ENCODE measurements at regions not wholly inside any gene's neighbourhood (a gene's known extent, or its start where the extent isn't known, plus 50 kb on each side); places are given as distances from the start of the nearest gene placed in this dataset.

GRCh38 chr7:34382166-34382893 is 275.7 kb upstream of the NPSR1 start:
- DNase-seq: no peak
- H3K4me3 ChIP-seq (ENCODE audit: low read length): no peak overlapping the region
- WGBS (ENCODE audit: insufficient coverage, low lambda C conversion rate): 100% methylated on average over 1 of the region's 4 CpGs
- H3K36me3 ChIP-seq (ENCODE audit: control insufficient read depth, insufficient read depth, low read length): no peaks in the 10 kb centered on the region
- no peaks in the 10 kb centered on the region for H3K27me3 ChIP-seq (ENCODE audit: control insufficient read depth, insufficient read depth, low read length)
- no peaks in the 10 kb centered on the region for H3K4me1 ChIP-seq (ENCODE audit: control insufficient read depth, insufficient read depth, low read length)
- H3K9me3 ChIP-seq (ENCODE audit: control insufficient read depth, low read depth, low read length): peaks cover 4% of the 10 kb centered on the region
- H3K27ac ChIP-seq (ENCODE audit: low read length): no peak overlapping the region

DNA sequence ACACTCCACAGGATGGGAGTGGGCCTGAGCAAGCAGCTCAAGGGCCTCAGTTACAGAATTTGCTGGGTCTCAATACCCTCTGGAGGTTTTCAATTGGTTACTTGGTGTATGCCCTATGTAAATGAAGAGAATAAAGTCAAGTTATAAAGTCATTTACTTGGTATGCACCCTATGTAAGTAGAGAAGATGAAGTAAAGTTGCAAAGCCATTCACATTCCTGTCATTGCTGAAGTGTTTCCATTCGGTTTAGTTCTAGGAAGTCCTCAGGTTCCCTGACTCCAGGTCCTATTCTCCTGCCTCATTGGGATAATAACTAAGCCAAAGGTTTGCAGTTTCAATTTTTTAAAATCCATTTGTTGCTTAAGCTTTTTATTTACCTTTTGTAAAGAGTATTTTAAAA is 272.6 kb upstream of the NPSR1 start:
- no CpG with 5 or more reads among the region's 1 CpG for WGBS (ENCODE audit: insufficient coverage, low lambda C conversion rate)
- H3K27ac ChIP-seq (ENCODE audit: low read length): no peak overlapping the region

DNA sequence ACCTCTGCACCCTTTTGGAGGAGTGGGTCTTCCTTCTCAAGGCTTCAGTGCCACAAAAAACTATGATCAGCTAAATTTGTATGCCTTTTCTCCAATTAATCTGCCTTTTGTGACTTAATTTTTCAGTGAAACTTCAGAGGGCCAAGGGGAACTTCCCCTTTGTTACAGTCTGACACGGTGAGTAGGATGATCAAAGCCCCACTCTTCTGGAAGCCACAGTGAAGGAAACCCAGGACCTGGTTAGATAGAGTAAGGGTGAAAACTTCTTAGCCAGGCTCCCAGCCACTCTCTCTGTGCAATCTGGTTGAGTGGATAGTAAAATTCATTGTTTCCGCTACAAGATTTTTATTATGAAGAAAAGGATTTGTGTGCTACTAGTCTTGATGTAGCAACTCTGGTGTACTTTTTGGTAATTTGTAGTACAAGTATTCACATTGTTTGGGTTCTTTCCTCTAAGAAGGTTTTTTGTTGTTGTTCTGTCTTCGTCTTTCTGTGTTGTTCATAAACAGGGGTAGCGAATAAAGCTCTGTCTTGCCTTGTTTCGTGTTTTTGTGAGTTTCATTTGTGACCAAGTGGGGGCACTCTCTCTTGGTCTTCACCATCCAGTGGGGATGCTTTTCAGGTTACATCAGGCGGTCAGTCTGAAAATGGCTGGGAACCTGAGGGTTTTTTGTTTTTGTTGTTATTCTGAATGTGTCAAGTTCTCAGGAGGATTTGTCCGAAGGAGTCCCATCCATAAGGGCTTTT is 268.5 kb upstream of the NPSR1 start:
- H3K27me3 ChIP-seq (ENCODE audit: control insufficient read depth, insufficient read depth, low read length): no peaks in the 10 kb centered on the region
- WGBS (ENCODE audit: insufficient coverage, low lambda C conversion rate): 93% methylated on average over 3 of the region's 7 CpGs
- no peak overlapping the region for H3K27ac ChIP-seq (ENCODE audit: low read length)
- no peaks in the 10 kb centered on the region for H3K9me3 ChIP-seq (ENCODE audit: control insufficient read depth, low read depth, low read length)
- DNase-seq: no peak
- no peak overlapping the region for H3K4me3 ChIP-seq (ENCODE audit: low read length)
- no peaks in the 10 kb centered on the region for H3K36me3 ChIP-seq (ENCODE audit: control insufficient read depth, insufficient read depth, low read length)
- no peaks in the 10 kb centered on the region for H3K4me1 ChIP-seq (ENCODE audit: control insufficient read depth, insufficient read depth, low read length)

More for the DNA sequence above, 272.6 kb upstream of the NPSR1 start:
- H3K27me3 ChIP-seq (ENCODE audit: control insufficient read depth, insufficient read depth, low read length): no peaks in the 10 kb centered on the region
- DNase-seq: no peak
- peaks cover 4% of the 10 kb centered on the region for H3K9me3 ChIP-seq (ENCODE audit: control insufficient read depth, low read depth, low read length)
- H3K4me1 ChIP-seq (ENCODE audit: control insufficient read depth, insufficient read depth, low read length): no peaks in the 10 kb centered on the region
- H3K36me3 ChIP-seq (ENCODE audit: control insufficient read depth, insufficient read depth, low read length): no peaks in the 10 kb centered on the region
- no peak overlapping the region for H3K4me3 ChIP-seq (ENCODE audit: low read length)

- Histone ChIP-seq H3K36me3 (ENCODE audit: control insufficient read depth, insufficient read depth, low read length) (no peaks in the 10 kb centered on the region), H3K4me1 (ENCODE audit: control insufficient read depth, insufficient read depth, low read length) (no peaks in the 10 kb centered on the region), H3K4me3 (ENCODE audit: low read length) (no peak overlapping the region), H3K9me3 (ENCODE audit: control insufficient read depth, low read depth, low read length) (no peaks in the 10 kb centered on the region), H3K27me3 (ENCODE audit: control insufficient read depth, insufficient read depth, low read length) (no peaks in the 10 kb centered on the region), H3K27ac (ENCODE audit: low read length) (no peak overlapping the region)
- no peak for DNase-seq
- WGBS (ENCODE audit: insufficient coverage, low lambda C conversion rate): no CpG with 5 or more reads among the region's 1 CpG
Measured at GRCh38 chr7:34390103-34390502, 267.9 kb upstream of the NPSR1 start.

DNA sequence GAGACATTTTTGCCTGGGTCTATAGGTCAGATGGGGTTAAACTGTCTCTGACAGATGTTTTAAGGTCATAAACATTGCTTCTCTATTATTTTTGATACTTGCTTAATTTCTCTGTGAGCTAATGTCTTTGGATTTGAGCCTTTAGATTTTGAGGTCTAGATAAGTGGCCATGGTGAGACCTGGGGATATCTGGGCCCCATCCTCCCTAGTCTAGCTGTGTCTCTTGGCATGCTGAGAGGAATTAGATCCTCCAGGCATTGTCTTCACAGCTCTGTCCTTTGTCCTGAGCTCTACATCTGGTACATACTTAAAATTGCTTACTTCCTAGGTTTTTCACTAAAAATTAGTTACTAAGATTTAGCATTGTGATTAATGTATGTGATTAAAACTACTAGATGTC is 265.0 kb upstream of the NPSR1 start:
- Histone ChIP-seq H3K4me1 (ENCODE audit: control insufficient read depth, insufficient read depth, low read length) (no peaks in the 10 kb centered on the region), H3K27me3 (ENCODE audit: control insufficient read depth, insufficient read depth, low read length) (no peaks in the 10 kb centered on the region), H3K4me3 (ENCODE audit: low read length) (no peak overlapping the region), H3K9me3 (ENCODE audit: control insufficient read depth, low read depth, low read length) (no peaks in the 10 kb centered on the region), H3K27ac (ENCODE audit: low read length) (no peak overlapping the region), H3K36me3 (ENCODE audit: control insufficient read depth, insufficient read depth, low read length) (no peaks in the 10 kb centered on the region)
- DNase-seq: no peak

DNA sequence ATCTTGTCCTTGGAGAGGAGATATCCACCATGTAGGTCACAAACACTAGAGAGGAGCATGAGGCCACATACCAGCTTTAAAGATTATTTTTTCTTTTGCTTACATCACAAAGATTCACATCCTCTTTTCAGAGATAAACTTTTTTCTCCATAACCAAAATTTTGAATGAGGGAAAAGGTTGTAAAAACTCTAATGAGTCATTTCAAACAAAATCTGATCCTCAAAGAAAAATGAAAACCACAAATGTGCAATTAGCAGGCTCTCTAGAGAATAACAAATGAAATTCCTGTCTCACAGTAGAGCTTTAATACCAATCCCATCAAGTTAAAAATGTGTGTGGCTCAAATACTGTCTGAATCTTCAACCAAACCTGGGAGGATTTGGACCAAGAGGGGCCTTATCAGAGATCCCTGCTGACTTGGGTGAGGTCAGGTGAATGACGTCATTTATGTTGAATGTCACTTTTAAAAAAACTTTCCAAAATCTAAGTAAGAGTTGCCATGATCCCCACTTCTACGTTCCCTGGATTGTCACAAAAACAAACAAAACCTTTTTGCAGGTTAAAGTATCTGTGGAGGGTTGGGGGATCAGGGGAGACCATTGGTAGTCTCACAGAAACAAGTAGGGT is 261.5 kb upstream of the NPSR1 start:
- H3K27ac ChIP-seq (ENCODE audit: low read length): no peak overlapping the region
- 100% methylated on average over 1 of the region's 2 CpGs for WGBS (ENCODE audit: insufficient coverage, low lambda C conversion rate)
- H3K27me3 ChIP-seq (ENCODE audit: control insufficient read depth, insufficient read depth, low read length): no peaks in the 10 kb centered on the region
- H3K36me3 ChIP-seq (ENCODE audit: control insufficient read depth, insufficient read depth, low read length): no peaks in the 10 kb centered on the region
- no peak for DNase-seq
- no peak overlapping the region for H3K4me3 ChIP-seq (ENCODE audit: low read length)
- no peaks in the 10 kb centered on the region for H3K9me3 ChIP-seq (ENCODE audit: control insufficient read depth, low read depth, low read length)
- no peaks in the 10 kb centered on the region for H3K4me1 ChIP-seq (ENCODE audit: control insufficient read depth, insufficient read depth, low read length)

DNA sequence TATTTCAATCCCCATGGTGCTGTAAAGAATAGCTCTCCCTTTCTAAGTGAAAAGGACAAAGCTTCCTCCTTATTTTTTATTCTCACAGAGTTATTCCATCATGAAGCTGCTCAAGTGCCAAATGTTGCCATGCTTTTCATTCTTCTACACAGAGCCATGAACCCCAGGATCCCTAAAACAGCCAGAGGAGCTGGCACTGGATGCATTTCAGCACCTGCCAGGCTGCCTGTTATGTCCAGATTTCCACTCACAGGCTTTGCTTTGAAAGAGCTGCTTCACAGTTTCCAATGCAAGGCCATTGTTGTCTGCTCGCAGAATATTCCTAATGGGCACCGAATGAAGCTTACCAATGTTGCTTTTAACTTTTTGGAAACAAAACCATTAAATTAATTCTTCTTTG is 256.2 kb upstream of the NPSR1 start:
- Histone ChIP-seq H3K36me3 (ENCODE audit: control insufficient read depth, insufficient read depth, low read length) (no peaks in the 10 kb centered on the region), H3K4me3 (ENCODE audit: low read length) (no peak overlapping the region), H3K4me1 (ENCODE audit: control insufficient read depth, insufficient read depth, low read length) (no peaks in the 10 kb centered on the region), H3K9me3 (ENCODE audit: control insufficient read depth, low read depth, low read length) (no peaks in the 10 kb centered on the region), H3K27ac (ENCODE audit: low read length) (no peak overlapping the region), H3K27me3 (ENCODE audit: control insufficient read depth, insufficient read depth, low read length) (no peaks in the 10 kb centered on the region)
- no CpG with 5 or more reads among the region's 2 CpGs for WGBS (ENCODE audit: insufficient coverage, low lambda C conversion rate)
- DNase-seq: no peak

DNA sequence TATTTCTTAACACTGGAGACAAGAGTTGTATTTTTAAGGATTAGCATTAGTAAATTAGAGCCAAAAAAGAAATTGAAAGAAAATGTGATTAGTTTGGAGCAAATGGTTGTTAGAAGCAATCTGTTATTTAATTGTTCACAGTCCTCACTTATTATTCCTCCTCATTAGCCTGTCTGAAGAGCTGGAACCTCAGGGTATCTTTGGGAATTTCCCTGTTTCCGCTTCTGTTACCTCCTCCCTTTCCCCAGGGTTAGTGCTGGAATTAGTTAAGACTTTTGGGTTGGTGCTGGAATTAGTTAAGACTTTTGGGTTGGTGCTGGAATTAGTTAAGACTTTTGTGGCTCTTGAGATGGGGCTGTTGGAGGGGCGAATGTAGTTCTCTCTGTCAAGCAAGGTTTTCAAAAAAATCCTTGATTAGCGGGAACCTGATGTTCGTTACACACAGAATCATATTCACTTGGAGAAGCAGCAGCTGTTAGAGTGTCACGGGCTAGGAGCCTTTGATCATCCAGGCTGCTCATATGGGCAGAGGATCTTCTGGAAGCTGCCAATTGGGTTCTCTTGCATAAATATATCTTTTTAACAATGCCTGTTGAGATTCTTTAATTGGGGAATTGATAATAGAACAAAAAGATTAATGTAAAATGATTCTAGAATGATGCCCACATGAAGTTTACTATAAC is 251.0 kb upstream of the NPSR1 start:
- no peaks in the 10 kb centered on the region for H3K9me3 ChIP-seq (ENCODE audit: control insufficient read depth, low read depth, low read length)
- H3K27me3 ChIP-seq (ENCODE audit: control insufficient read depth, insufficient read depth, low read length): no peaks in the 10 kb centered on the region
- H3K36me3 ChIP-seq (ENCODE audit: control insufficient read depth, insufficient read depth, low read length): no peaks in the 10 kb centered on the region
- H3K4me1 ChIP-seq (ENCODE audit: control insufficient read depth, insufficient read depth, low read length): no peaks in the 10 kb centered on the region
- H3K27ac ChIP-seq (ENCODE audit: low read length): no peak overlapping the region
- 80% methylated on average over 1 of the region's 5 CpGs for WGBS (ENCODE audit: insufficient coverage, low lambda C conversion rate)
- H3K4me3 ChIP-seq (ENCODE audit: low read length): no peak overlapping the region
- no peak for DNase-seq

DNA sequence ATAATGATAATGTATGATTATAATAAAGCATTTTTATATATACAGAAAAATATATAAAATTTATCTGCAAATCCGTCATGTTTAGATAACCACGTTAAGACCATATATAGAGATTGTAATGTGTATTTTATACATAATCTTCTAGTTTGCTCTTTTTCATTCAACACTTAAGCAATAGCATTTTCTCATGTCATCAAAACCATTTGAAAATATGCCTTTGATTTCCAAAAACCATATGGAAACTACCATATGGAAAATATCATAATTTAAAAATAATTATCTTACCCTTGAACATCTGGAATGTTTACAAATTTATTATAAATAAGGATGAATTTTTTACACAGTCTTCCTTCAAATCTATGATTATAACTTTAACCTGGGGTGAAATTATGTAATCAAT is 250.4 kb upstream of the NPSR1 start:
- H3K4me1 ChIP-seq (ENCODE audit: control insufficient read depth, insufficient read depth, low read length): no peaks in the 10 kb centered on the region
- no peaks in the 10 kb centered on the region for H3K36me3 ChIP-seq (ENCODE audit: control insufficient read depth, insufficient read depth, low read length)
- no peaks in the 10 kb centered on the region for H3K9me3 ChIP-seq (ENCODE audit: control insufficient read depth, low read depth, low read length)
- 81% methylated on average over 2 of the region's 2 CpGs for WGBS (ENCODE audit: insufficient coverage, low lambda C conversion rate)
- H3K4me3 ChIP-seq (ENCODE audit: low read length): no peak overlapping the region
- no peak overlapping the region for H3K27ac ChIP-seq (ENCODE audit: low read length)
- no peak for DNase-seq
- no peaks in the 10 kb centered on the region for H3K27me3 ChIP-seq (ENCODE audit: control insufficient read depth, insufficient read depth, low read length)

GRCh38 chr7:34417781-34418180 is 240.2 kb upstream of the NPSR1 start:
- Histone ChIP-seq H3K9me3 (ENCODE audit: control insufficient read depth, low read depth, low read length) (no peaks in the 10 kb centered on the region), H3K4me1 (ENCODE audit: control insufficient read depth, insufficient read depth, low read length) (no peaks in the 10 kb centered on the region), H3K4me3 (ENCODE audit: low read length) (no peak overlapping the region), H3K36me3 (ENCODE audit: control insufficient read depth, insufficient read depth, low read length) (no peaks in the 10 kb centered on the region), H3K27me3 (ENCODE audit: control insufficient read depth, insufficient read depth, low read length) (no peaks in the 10 kb centered on the region), H3K27ac (ENCODE audit: low read length) (no peak overlapping the region)
- DNase-seq: no peak
- 67% methylated on average over 1 of the region's 3 CpGs for WGBS (ENCODE audit: insufficient coverage, low lambda C conversion rate)
